GM12873 (cell line): ENCODE measurements at regions not wholly inside any gene's neighbourhood (a gene's known extent, or its start where the extent isn't known, plus 50 kb on each side); places are given as distances from the start of the nearest gene placed in this dataset.

Experiments used
- TF ChIP-seq, protein P1 (sequence below): IDR thresholded peaks from 2 replicates; pipeline ENCODE4 v1.5.1; 2012; ENCODE audit warnings: low read depth, mild to moderate bottlenecking, moderate library complexity, low read length, control low read depth; ENCODE audit not compliant: insufficient read depth; ENCODE audit errors: missing control alignments

GRCh38 chr11:115710980-115711379 is 206.8 kb upstream of the CADM1 start:
- TF ChIP-seq, protein P1, sequence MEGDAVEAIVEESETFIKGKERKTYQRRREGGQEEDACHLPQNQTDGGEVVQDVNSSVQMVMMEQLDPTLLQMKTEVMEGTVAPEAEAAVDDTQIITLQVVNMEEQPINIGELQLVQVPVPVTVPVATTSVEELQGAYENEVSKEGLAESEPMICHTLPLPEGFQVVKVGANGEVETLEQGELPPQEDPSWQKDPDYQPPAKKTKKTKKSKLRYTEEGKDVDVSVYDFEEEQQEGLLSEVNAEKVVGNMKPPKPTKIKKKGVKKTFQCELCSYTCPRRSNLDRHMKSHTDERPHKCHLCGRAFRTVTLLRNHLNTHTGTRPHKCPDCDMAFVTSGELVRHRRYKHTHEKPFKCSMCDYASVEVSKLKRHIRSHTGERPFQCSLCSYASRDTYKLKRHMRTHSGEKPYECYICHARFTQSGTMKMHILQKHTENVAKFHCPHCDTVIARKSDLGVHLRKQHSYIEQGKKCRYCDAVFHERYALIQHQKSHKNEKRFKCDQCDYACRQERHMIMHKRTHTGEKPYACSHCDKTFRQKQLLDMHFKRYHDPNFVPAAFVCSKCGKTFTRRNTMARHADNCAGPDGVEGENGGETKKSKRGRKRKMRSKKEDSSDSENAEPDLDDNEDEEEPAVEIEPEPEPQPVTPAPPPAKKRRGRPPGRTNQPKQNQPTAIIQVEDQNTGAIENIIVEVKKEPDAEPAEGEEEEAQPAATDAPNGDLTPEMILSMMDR: no peak

GRCh38 chr11:115710426-115710825 is 206.2 kb upstream of the CADM1 start:
- TF ChIP-seq, protein P1: no peak

GRCh38 chr11:115709297-115709696 is 205.1 kb upstream of the CADM1 start:
- TF ChIP-seq, protein P1: no peak

DNA sequence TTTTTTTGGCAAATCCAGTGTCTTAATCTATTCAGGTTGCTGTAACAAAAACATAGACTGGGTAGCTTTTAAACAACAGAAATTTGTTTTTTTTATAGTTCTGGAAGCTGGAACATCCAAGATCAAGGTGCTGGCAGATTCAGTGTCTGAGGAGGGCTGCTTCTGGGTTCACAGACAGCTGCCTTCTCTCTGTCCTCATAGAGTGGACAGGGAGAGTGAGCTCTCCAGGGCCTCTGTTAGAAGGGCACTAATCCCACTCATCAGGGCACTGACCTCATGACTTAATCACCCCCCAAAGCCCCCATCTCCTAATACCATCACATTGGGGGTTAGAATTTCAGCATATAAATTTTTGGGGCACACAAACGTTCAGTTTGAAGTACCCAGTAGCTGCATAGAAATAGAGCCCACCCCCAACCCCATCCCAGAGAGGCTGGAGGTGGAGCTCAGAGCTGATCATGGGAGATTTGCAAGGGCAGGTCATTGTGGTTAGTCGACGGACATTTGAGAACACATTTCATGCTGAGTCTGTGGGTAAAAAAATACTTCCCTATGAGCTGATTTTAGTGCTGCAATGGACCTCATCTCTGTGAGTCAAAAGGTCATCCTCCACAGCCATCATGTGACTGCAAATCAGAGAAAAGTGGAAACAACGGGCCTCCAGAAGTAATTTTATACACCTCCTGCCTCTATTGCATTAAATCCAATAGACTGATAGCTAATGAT is 203.1 kb upstream of the CADM1 start:
- TF ChIP-seq, protein P1: no peak

DNA sequence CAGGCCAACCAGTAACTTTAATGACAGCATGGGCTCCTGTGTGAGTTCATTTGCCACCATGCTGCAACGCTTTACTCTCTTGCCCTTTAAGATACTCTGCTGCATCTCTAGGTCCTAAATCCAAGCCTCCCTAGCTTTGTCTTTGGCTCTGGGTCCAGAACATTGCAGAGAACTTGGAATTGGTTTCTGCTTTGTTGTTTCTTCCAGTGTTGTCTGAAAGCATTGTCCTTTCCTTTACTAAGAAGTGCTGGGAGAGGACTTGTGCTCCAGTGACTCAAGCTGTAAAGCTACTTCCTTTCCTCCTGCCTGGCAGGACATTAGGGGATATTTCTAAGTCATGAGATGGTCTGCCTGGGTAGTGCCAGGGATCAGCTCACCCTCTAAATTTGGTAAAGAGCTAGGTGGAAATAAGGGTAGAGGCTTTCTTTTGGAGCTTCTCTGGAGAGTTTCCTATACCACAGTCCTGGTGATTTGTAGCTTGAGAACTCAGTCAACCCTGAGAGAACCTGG is 202.5 kb upstream of the CADM1 start:
- TF ChIP-seq, protein P1: no peak

GRCh38 chr11:115705200-115705599 is 201.0 kb upstream of the CADM1 start:
- TF ChIP-seq, protein P1: no peak

- TF ChIP-seq, protein P1: no peak
These were observed 197.0 kb upstream of the CADM1 start for GRCh38 chr11:115700981-115701875.
